HepG2 (cell line): ENCODE measurements at regions not wholly inside any gene's neighbourhood (a gene's known extent, or its start where the extent isn't known, plus 50 kb on each side); places are given as distances from the start of the nearest gene placed in this dataset.

Experiments used
- ARID2 ChIP-seq: sonication (generic); formaldehyde crosslinking; IDR thresholded peaks from 2 replicates; pipeline ENCODE4 v1.8.1; 2022; ENCODE audit warnings: mild to moderate bottlenecking, missing genetic modification reagents, borderline replicate concordance
- CTCF ChIP-seq: sonication (generic); formaldehyde crosslinking; IDR thresholded peaks from 2 replicates; pipeline ENCODE4 v1.5.0; 2020; ENCODE audit warnings: mild to moderate bottlenecking, missing genetic modification reagents, moderate library complexity
- FOXP1 ChIP-seq, 2 experiments: fragments of 450-650 bp in 1 of 2; IDR thresholded peaks; 2 replicates each; pipeline ENCODE4 v1.6.1; 2017 to 2018; ENCODE audit warnings: antibody characterized with exemption in 1 of 2
- JARID2 ChIP-seq: sonication (generic); formaldehyde crosslinking; IDR thresholded peaks from 2 replicates; pipeline ENCODE4 v1.8.1; 2023; ENCODE audit warnings: missing genetic modification reagents, inconsistent platforms; ENCODE audit not compliant: insufficient replicate concordance
- MAX ChIP-seq: IDR thresholded peaks from 2 replicates; pipeline ENCODE4 v1.6.1; 2012; ENCODE audit warnings: inconsistent platforms
- MLX ChIP-seq: IDR thresholded peaks from 2 replicates; pipeline ENCODE4 v1.6.1; 2016
- THAP9 ChIP-seq: sonication (generic); formaldehyde crosslinking; IDR thresholded peaks from 2 replicates; pipeline ENCODE4; 2020; ENCODE audit warnings: missing genetic modification reagents, mild to moderate bottlenecking, borderline replicate concordance

GRCh38 chr7:79952399-79952798 lies 182.2 kb upstream of the GNAI1 start:
- TF ChIP-seq CTCF (CRISPR knock-in tag), result no peak
- no peak for TF ChIP-seq THAP9 (CRISPR knock-in tag)
- TF ChIP-seq ARID2 (CRISPR knock-in tag), result no peak
- no peak for TF ChIP-seq MAX
- no peak for TF ChIP-seq FOXP1 (IDR thresholded peaks at IDR 0.05)
- TF ChIP-seq FOXP1 (CRISPR knock-in tag; IDR thresholded peaks at IDR 0.05), result no peak
- no peak for TF ChIP-seq JARID2
- no peak for TF ChIP-seq MLX (CRISPR knock-in tag)
